ENCODE measurements at regions not wholly inside any gene's neighbourhood (a gene's known extent, or its start where the extent isn't known, plus 50 kb on each side); places are given as distances from the start of the nearest gene placed in this dataset.
"Not testable (repeated sequence)": the region's sequence is repeated elsewhere in the genome, so short reads cannot be mapped to it uniquely, and the experiment has no call there.

DNA sequence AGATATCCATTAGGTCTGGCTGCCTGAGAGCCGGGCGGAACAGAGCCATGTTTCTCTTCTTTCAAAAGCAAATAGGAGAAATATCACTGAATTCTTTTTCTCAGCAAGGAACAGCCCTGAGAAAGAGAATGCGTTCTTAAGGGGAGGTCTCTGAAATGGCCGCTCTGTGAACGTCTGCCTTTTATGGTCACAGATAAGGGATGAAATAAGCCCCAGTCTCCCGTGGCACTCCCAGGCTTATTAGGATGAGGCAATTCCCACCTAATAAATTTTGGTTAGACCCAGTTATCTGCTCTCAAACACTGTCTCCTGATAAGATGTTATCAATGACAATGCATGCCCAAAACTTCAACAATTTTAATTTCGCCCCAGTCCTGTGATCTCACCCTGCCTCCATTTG lies 133.4 kb upstream of the KCNJ18 start:
- DNase-seq = not testable (repeated sequence)

DNA sequence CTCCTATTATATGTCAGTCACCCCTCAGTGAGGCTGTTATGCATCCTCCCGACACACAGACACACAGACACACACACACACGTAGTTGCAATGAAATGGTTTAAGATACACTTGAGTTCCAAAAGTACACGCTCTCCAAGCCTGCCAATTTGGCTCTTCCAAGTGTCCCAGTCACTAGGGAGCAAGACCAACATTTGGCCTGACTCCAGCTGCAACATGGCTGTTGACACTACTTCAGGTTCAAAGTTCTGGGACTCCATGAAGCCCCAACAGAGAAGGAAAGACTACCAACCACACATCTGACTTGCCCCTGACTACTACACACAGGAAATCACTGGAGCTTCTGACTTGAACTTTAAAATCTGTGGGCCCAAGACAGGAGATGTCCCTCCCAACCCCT lies 128.1 kb upstream of the KCNJ18 start:
- no peak for DNase-seq

DNA sequence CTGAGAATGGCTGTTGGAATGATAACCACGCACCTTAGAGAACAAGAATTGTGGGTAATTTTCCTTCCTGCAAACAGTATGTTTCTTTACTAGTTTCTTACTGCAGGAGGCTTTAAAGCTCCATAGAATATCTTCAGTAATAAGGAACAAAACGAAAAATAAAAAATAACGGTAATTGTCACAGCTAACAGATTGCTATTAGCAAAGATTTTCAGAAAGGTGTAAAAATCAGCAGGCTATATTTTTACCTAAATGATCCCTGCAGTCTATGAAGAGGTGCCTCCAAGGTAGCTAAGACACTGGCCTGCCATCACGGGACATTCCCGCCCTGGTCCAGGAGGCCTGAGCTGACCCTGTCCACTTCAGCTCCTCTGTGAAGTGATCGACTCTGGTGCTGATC lies 127.6 kb upstream of the KCNJ18 start:
- not testable (repeated sequence) for DNase-seq

DNA sequence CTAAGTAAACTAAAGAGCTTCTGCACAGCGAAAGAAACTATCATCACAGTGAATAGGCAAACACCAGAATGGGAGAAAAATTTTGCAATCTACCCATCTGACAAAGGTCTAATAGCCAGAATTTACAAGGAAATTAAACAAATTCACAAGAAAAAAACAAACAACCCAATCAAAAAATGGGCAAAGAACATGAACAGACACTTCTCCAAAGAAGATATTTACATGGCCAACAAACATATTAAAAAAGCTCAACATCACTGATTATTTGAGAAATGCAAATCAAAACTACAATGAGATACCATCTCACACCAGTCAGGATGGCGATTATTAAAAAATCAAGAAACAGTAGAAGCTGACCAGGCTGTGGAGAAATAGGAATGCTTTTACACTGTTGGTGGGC lies 121.9 kb upstream of the KCNJ18 start:
- not testable (repeated sequence) for DNase-seq

DNA sequence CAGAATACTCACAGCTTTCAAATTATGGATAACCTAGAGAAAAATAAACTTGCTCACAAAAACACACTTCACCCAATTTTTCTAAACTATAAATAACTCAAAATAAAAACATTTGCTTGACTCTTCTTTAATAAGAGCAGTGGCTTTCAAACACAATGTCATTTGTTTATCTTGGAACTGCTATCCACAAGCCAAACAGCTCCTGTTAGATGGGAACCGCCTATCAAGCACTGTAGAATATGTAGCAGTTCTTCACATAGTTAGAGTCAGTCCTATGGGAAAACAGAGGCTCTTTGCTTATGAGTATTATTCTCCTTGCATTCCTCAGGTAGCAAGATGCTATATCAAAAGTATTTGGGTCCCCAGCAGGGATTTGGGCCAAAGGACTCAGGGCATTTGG lies 120.2 kb upstream of the KCNJ18 start:
- not testable (repeated sequence) for DNase-seq

DNA sequence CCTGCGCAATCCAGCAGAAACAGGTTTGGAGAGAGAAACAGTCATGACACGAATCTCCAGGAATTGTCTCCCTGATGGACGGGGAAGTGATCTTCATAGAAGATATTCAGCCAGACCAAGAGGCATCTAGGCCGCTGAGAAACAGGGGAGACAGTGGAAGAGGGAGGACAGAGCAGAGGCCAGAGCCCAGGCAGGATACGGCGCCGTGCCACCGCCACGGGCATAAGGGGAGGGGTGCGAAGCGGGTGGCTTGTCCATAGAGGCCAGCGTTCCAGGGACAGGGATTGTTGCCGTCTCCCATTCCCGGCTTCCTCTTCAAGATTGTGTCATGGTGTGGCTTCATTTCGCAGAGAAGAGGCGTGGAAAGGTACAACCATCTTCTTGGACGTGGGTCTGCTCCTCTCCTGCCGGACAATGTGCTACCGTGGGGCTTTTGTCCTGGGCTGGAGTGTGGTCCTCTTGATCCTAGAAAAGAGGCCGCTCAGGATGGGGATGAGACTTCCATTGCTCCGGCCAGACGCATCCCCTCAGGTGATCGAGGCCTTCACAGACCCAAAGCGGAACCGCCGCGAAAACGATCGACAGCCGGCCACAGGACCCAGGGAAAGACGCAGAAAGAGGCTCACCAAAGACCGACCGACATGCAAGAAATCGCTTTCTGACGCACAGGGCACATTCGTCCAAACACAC lies 118.9 kb upstream of the KCNJ18 start:
- not testable (repeated sequence) for DNase-seq

DNA sequence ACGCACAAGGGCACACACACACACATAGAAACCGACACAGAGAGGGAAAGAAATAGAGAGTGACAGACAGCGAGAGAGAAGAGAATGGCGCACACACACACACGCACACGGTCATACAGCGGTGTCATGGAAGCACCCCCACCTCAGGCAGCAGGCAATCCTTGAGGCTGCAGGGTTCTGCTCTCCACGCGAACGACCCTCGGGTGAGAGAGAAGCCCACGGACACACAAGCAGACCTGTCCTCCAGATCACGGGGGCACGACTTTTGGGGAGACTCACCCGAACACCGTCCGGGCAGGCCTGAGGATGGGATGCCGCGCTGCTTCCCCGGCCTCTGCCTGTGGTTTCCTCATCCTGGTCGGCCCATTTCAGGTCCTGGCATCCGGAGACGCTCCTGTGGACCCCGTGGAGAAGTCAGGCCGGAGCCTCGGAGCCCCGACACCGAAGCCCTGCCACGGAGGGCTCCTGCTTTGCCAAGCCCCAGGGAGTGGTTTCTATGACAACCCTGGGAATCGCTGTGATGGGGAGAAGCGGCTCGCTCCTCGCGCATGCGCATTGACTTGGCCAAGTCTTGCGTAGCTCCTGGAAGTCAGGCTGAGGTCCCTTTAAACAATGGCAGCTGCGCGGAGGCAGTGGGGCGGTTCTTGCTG lies 118.2 kb upstream of the KCNJ18 start:
- peak; percentile 33 for DNase-seq

DNA sequence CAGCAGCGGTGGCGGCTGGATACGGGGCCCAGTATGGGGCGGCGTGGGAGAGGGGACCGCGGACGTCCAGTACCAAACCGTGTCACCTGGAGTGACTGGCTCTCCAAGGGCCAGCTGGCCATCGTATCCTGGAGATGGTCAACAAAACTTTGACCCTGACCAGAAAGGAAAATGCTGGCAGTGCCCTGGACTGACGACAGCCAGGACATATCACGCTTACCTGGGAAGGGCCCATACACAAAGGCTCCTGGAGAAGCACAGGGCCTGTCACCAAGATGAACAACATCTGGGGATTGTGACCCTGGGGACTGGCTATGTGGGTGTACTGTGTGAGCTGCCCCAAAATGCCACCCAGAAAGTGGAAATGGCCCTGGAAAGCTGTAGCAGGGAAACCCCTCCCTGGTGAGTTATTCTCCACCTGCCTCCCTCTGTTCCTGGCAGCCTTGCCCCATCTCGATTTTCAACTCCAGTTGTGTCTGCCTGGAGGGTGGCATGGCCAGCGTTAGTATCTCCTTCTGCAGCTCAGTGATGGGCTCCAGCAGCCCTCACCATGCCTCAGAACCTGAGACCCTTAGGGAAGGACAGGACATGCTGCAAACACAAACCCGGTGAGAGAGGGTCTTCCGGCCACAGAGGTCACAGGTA lies 117.6 kb upstream of the KCNJ18 start:
- not testable (repeated sequence) for DNase-seq

DNA sequence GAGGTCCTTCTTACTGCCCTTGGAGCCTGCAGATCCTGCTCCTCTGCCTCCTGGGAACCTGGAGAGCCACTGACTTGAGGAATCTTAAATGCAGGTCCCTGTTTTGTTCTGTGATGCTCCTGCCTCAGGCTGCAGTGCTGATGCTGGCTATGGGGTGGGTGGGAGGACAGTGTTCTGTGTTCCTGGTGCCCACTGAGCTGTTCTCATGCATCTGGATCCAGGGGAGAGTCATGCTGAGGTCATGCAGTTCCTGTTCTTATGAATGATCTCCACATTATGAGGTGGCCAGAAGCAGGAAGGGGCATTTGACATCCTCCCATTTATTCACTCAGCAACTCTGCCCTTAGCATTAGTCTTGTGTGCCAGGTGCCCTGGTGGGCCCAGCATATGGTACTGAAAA lies 113.5 kb upstream of the KCNJ18 start:
- not testable (repeated sequence) for DNase-seq

DNA sequence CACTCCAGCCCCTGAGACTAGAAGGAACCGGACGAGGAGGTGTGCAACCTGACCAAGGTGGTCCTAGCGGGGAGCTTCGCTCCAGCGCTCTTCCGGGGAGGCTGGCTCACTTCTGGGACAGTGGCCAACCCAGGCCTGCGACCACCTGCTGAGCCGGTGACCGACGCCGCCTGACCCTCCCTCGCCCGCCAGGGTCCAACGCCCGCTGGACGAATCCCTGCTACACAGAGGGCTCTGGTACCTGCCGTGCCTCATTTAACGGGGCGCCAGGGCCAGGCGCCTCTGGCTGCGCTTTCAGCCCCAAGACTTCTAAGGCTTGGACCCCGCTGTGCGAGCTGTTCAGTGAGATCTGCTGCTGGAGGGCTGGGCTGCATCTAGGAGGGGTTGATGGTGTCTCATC lies 99.5 kb upstream of the KCNJ18 start:
- DNase-seq = no peak

DNA sequence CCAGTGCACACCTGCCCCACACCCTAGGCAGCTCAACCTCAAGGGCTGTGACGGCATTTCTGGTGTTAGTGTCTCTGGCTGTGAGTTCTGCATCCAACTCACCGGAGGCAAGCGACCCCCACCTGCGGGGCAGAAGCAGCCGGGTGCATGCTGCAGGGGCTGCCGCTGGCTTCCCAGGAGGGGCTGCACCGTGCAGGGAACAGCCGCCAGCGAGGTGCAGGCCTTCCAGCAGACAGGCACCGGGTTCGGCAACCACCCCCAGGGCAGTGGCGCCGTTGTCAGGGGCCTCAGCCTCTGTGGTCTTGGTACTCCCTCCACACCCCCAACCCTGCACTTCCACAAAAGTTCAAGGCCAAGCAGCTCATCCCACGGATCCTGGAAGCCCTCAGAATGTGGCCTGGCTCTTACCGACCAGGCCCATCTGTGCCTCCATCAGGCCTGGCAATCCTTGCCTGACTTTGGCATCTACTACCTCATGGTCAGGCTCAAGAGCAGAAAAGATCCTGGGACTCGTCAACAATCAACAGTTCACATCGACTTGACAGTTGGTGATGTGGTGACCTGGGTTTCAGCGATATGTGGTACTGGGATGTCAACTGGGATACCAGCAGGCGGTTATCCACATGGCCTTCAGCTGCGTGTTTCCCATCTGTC lies 98.7 kb upstream of the KCNJ18 start:
- not testable (repeated sequence) for DNase-seq

DNA sequence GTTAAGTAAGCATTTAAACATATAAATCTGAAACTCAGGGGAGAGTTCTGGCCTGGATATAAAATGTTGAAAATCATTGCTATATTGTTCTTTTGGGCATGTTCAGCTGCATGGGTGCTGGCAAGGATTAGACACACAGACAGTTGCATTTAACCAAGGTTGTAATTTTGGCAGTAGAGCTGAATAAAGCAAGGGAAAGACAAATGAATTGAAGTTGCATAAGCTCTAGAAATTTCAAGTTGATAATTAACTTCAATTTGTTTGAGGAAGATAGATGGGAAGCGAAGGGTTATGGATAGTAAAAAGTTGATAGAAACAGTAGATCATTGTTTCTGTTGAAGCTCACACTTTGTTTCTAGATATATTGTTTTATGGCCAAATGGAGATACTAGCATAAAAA lies 97.2 kb upstream of the KCNJ18 start:
- no peak for DNase-seq

DNA sequence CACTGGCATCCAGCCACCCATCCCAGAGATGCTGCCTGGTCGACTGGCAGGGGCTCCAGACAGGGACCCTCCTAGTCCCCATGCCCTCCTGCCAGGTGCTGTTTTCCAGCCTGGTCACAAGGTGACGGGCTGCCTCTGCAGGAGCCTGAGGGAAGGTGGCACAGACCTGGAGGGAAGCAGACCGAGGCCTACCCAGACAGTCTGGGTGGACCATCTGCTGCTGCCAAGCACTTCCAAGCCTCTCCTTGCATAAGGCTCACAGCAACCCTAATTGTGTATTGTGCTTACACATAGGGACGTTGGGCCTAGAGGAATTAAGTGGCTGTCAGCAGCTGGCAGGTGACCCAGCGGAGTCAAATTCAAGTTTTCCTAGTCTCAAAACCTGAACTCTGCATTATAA lies 90.1 kb upstream of the KCNJ18 start:
- DNase-seq = no peak

DNA sequence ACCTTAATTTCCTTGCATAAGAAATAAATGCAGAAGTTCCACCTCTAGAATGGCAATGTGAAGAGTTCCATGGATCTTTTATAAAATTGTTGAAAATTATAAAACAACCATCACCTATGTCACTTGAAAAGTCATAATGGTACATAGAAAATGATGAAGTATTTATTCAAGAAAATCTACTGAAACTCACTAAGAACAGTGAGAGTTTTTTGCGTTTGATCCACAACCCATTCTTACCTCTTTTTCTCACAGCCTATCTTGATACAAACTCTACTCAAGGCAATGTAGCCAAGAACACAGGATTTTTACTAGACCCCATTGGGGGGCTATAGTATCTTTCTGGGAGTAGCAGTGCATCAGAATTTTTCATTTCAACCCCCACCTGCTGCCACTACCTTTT lies 89.0 kb upstream of the KCNJ18 start:
- DNase-seq = not testable (repeated sequence)

DNA sequence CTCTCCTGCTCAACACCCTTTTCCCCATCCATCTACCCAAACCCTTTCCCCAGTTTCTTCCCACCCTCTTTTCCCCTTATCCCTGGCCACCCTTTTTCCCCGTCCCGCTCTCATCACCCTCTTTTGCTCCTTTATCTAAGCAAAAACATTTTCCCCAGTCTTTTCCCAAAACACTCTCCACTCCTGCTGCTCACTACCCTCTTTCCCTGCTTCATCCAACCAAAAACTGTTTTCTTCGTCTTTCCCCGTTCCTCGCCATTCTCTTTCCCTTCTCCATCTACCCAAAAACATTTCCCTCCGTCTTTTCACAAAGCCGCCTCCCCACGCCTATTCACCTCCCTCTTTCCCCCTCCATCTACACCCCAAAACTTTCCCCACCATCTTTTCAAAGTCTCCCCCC lies 80.9 kb upstream of the KCNJ18 start:
- DNase-seq = not testable (repeated sequence)

DNA sequence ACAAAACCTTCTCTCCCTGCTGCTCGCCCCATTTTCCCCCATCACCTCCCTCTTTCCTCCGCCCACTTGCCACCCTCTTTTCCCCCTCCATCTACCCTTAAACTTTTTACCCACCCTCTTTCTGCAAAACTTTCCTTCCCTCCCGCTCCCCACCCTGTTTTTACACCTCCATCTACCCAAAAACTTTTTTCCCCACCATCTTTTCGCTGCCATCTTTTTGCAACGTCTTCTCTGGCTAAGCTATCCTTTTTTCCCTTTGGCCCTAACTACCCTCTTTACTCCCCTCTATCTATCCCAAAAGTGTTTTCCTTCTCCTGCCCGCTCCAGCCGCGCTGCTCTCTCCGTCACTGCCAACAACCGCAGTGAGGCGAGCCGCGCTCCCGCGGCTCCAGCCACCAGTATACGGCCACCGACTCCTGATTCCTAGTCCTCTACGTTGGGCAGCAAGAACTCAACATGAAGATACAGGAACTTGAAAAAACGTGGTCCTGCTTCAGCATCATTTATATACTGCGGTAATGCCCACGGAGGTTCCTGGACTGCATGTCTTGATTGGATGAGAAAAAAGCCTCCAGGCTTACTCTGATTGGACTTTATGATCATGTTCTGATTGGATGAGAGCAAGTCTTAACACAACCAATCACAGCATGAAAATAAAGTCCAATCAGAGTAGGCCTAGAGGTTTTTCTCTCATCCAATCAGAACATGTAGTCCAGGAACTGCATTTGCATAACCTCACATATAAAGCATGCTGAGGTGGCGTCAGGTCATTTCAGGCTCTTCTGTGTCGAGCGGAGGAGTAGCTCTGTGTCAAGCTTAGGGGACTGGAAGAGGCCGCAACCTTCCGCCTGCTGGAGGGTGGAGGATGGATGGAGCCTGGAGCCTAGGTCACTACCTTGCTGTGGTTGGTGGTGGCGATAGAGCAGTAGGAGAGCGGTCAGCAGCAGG lies 79.9 kb upstream of the KCNJ18 start:
- not testable (repeated sequence) for DNase-seq

DNA sequence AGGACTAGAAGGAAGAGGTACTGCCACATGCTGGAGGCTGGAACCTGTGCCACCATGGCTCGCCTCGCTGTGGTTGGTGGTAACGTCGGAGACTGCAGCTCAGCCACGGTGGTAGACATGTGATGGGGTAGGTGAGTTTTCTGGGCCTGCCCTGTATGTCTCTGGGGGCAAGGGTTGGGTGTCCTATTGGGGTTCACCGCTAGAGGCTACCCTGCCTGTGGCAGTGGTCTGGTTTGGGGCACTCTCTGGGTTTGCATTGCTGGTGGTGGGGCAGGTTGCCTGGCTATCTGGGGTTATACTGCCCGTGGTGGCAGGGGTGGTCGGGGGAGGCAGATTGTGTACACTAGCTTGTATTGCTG lies 79.3 kb upstream of the KCNJ18 start:
- DNase-seq = no peak

DNA sequence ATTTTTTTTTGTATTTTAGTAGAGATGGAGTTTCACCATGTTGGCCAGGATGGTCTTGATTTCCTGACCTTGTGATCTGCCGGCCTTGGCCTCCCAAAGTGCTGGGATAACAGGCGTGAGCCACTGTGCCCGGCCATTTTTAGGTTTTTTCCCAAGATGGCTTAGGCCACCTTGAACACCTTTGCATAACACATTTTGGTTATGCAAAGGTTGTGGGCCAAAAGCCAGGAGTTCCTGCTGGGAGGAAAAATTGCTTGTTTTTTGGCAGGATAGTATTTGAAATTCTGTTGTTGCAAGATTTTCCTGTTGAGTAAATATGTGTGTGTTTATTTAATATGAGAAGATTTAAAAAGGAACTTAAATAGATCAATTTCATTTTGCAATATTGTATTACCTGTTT lies 65.3 kb upstream of the KCNJ18 start:
- DNase-seq = not testable (repeated sequence)
